Vagina (tissue), 2 donors: ENCODE measurements at regions not wholly inside any gene's neighbourhood (a gene's known extent, or its start where the extent isn't known, plus 50 kb on each side); places are given as distances from the start of the nearest gene placed in this dataset.

Source experiments
- POLR2A ChIP-seq, 2 donors: fragments of 450-650 bp; IDR thresholded peaks; one replicate each; pipeline ENCODE4 v1.6.1; 2017; ENCODE audit warnings: antibody characterized with exemption in 2 of 2, mild to moderate bottlenecking in 2 of 2, moderate library complexity in 2 of 2
- TF ChIP-seq, protein P1 (sequence below), 3 experiments: fragments of 450-650 bp in 2 of 3; fragments of 200-600 bp in 1 of 3; sonication (generic) in 1 of 3; IDR thresholded peaks; one replicate each; pipeline ENCODE4 v1.5.1; 2017 to 2019; ENCODE audit warnings: antibody characterized with exemption in 3 of 3, mild to moderate bottlenecking in 2 of 3, moderate library complexity in 2 of 3

DNA sequence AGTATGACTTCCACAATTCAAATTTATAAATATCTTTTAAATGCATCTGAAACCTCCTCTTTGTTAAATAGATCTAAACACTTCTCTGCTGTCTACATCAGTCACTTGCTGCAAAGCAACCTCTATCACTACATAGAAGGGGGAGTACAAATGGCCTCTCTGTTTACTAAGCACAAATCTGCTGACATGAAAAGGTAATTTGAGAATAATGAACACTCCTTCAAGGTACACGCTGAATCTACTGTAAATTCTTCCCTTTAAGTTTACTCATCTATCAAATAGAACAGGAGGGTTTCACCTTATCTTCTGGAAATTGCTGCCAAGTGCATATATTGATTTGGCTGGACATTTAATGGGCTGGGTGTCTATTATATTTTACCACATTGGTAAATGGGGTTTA lies 879.6 kb downstream of the SUCLG1 start:
- TF ChIP-seq POLR2A (IDR thresholded peaks at IDR 0.05) = no peak
- TF ChIP-seq, protein P1, sequence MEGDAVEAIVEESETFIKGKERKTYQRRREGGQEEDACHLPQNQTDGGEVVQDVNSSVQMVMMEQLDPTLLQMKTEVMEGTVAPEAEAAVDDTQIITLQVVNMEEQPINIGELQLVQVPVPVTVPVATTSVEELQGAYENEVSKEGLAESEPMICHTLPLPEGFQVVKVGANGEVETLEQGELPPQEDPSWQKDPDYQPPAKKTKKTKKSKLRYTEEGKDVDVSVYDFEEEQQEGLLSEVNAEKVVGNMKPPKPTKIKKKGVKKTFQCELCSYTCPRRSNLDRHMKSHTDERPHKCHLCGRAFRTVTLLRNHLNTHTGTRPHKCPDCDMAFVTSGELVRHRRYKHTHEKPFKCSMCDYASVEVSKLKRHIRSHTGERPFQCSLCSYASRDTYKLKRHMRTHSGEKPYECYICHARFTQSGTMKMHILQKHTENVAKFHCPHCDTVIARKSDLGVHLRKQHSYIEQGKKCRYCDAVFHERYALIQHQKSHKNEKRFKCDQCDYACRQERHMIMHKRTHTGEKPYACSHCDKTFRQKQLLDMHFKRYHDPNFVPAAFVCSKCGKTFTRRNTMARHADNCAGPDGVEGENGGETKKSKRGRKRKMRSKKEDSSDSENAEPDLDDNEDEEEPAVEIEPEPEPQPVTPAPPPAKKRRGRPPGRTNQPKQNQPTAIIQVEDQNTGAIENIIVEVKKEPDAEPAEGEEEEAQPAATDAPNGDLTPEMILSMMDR (IDR thresholded peaks at IDR 0.05) = no peak
